DND-41 (cell line): ENCODE measurements at regions not wholly inside any gene's neighbourhood (a gene's known extent, or its start where the extent isn't known, plus 50 kb on each side); places are given as distances from the start of the nearest gene placed in this dataset.
A peak's percentile ranks its signal among the peaks of the same experiment; 100 is the strongest.

Source experiments
- ATAC-seq: fragments of 200-7000 bp; cut with Tn5 transposase; 3 replicates; pipeline ENCODE4 v1.9.1; 2021; ENCODE audit warnings: low read depth; ENCODE audit not compliant: insufficient read depth
- DNase-seq: peaks from one replicate; pipeline ENCODE4 v3.0.0-alpha.2; 2020
- H2AFZ ChIP-seq: 2 replicates; pipeline ENCODE4 v1.6.0; 2012; ENCODE audit warnings: low read depth, low read length
- H3K27ac ChIP-seq: 2 replicates; pipeline ENCODE4 v1.5.1; 2012; ENCODE audit warnings: low read length, inconsistent platforms
- H3K27me3 ChIP-seq: fragments of 200-600 bp; sonication (generic); 2 replicates; pipeline ENCODE4 v1.6.0; 2012; ENCODE audit warnings: low read length, mild to moderate bottlenecking, inconsistent platforms; ENCODE audit not compliant: insufficient read depth, poor library complexity
- H3K36me3 ChIP-seq: 2 replicates; pipeline ENCODE4 v1.5.1; 2012; ENCODE audit warnings: low read length, inconsistent platforms; ENCODE audit not compliant: insufficient read depth
- H3K4me1 ChIP-seq: 2 replicates; pipeline ENCODE4 v1.5.1; 2012; ENCODE audit warnings: mild to moderate bottlenecking, low read length; ENCODE audit not compliant: insufficient read depth
- H3K4me2 ChIP-seq: 2 replicates; pipeline ENCODE4 v1.6.0; 2012; ENCODE audit warnings: mild to moderate bottlenecking, moderate library complexity, low read length, inconsistent platforms; ENCODE audit not compliant: insufficient read depth
- H3K4me3 ChIP-seq, 2 experiments: fragments of 200-600 bp in 1 of 2; shearing (Covaris generic) in 1 of 2; 2 replicates each; pipeline ENCODE4 v1.5.1; 2012 to 2016; ENCODE audit warnings: inconsistent platforms in 2 of 2, low read length in 2 of 2, mild to moderate bottlenecking in 2 of 2, low read depth in 1 of 2, moderate library complexity in 1 of 2
- H3K79me2 ChIP-seq: 2 replicates; pipeline ENCODE4 v1.6.0; 2012; ENCODE audit warnings: low read length, inconsistent platforms; ENCODE audit not compliant: insufficient read depth
- H3K9ac ChIP-seq: 2 replicates; pipeline ENCODE4 v1.6.0; 2012; ENCODE audit warnings: low read depth, mild to moderate bottlenecking, inconsistent platforms, low read length, moderate library complexity
- H3K9me3 ChIP-seq: 2 replicates; pipeline ENCODE4 v1.5.1; 2012; ENCODE audit warnings: low read length, moderate library complexity, mild to moderate bottlenecking, inconsistent platforms; ENCODE audit not compliant: insufficient read depth, severe bottlenecking
- H4K20me1 ChIP-seq: 2 replicates; pipeline ENCODE4 v1.6.0; 2012; ENCODE audit warnings: low read length; ENCODE audit not compliant: insufficient read depth
- CTCF ChIP-seq: IDR thresholded peaks from 2 replicates; pipeline ENCODE4 v1.5.1; 2012; ENCODE audit warnings: borderline replicate concordance, low read length, moderate library complexity, mild to moderate bottlenecking; ENCODE audit not compliant: poor library complexity, severe bottlenecking; ENCODE audit errors: extremely low read depth
- EZH2 ChIP-seq: IDR thresholded peaks from 3 replicates; pipeline ENCODE4 v1.6.1; 2012; ENCODE audit warnings: borderline replicate concordance, low read depth, mild to moderate bottlenecking, moderate library complexity, low read length, inconsistent platforms; ENCODE audit not compliant: severe bottlenecking

GRCh38 chr2:241941691-241942301 is 72.3 kb downstream of the RTP5 start:
- Histone ChIP-seq H3K36me3 (no peaks in the 10 kb centered on the region), H3K4me3 (no peak overlapping the region), H3K9me3 (no peaks in the 10 kb centered on the region), H3K27ac (no peak overlapping the region), H3K79me2 (no peaks in the 10 kb centered on the region), H4K20me1 (peaks cover 33% of the 10 kb centered on the region), H3K9ac (no peak overlapping the region), H3K27me3 (no peaks in the 10 kb centered on the region), H3K4me2 (no peak overlapping the region), H2AFZ (no peak overlapping the region), H3K4me1 (no peaks in the 10 kb centered on the region)
- TF ChIP-seq EZH2 (no peak), CTCF (no peak)
- ATAC-seq (peak; percentile 60), DNase-seq (peak; percentile 21)

- H3K27ac ChIP-seq = no peak overlapping the region
- H4K20me1 ChIP-seq = peaks cover 33% of the 10 kb centered on the region
- no peak overlapping the region for H2AFZ ChIP-seq
- H3K27me3 ChIP-seq = no peaks in the 10 kb centered on the region
- H3K9me3 ChIP-seq = no peaks in the 10 kb centered on the region
- ATAC-seq (no peak), DNase-seq (no peak)
- H3K79me2 ChIP-seq = no peaks in the 10 kb centered on the region
- H3K4me2 ChIP-seq = no peak overlapping the region
- H3K4me1 ChIP-seq = no peaks in the 10 kb centered on the region
- no peaks in the 10 kb centered on the region for H3K36me3 ChIP-seq
- TF ChIP-seq CTCF = no peak
- no peak for TF ChIP-seq EZH2
- no peak overlapping the region for H3K9ac ChIP-seq
- H3K4me3 ChIP-seq = no peak overlapping the region
Measured at GRCh38 chr2:241942416-241943208, 73.1 kb downstream of the RTP5 start.

GRCh38 chr2:241943209-241943850 is 73.8 kb downstream of the RTP5 start:
- no peaks in the 10 kb centered on the region for H3K27me3 ChIP-seq
- TF ChIP-seq EZH2 = no peak
- no peak for DNase-seq
- peaks cover under 1% of the 10 kb centered on the region; the same call in 1 of the 2 replicates for H3K79me2 ChIP-seq
- no peak overlapping the region for H3K27ac ChIP-seq
- no peak for ATAC-seq
- H3K9me3 ChIP-seq = no peaks in the 10 kb centered on the region
- H3K36me3 ChIP-seq = no peaks in the 10 kb centered on the region
- no peak overlapping the region for H2AFZ ChIP-seq
- no peak overlapping the region for H3K4me2 ChIP-seq
- H3K9ac ChIP-seq = no peak overlapping the region
- H4K20me1 ChIP-seq = peaks cover 40% of the 10 kb centered on the region
- no peaks in the 10 kb centered on the region for H3K4me1 ChIP-seq
- H3K4me3 ChIP-seq = no peak overlapping the region
